Caco-2 (cell line): ENCODE measurements at regions not wholly inside any gene's neighbourhood (a gene's known extent, or its start where the extent isn't known, plus 50 kb on each side); places are given as distances from the start of the nearest gene placed in this dataset.

ENCODE experiments used
- BruUV-seq: library from RNA; stranded (reverse); fragments of 400-500 nt; replicated peaks from 2 replicates; lab custom pipeline; 2021; lab: Mats Ljungman, UMichigan
- CTCF ChIA-PET: fragments of 300-600 bp; sonication (Branson Sonifier 250); formaldehyde crosslinking; loops from one replicate; lab custom pipeline; 2022; ENCODE audit warnings: antibody characterized with exemption; lab: Charles Lee
- POLR2A ChIA-PET: fragments of 300-600 bp; sonication (Branson Sonifier 250); formaldehyde crosslinking; loops from one replicate; lab custom pipeline; 2022; ENCODE audit warnings: antibody characterized with exemption; lab: Charles Lee
- DNase-seq, 2 experiments: peaks; one replicate each; pipeline versions ENCODE4 v3.0.0 to v3.0.0-alpha.2; 2020 to 2022
- H3K27me3 ChIP-seq: replicated peaks from 2 replicates; pipeline ENCODE4 v1.6.0; 2011; ENCODE audit warnings: low read length; ENCODE audit not compliant: control insufficient read depth, insufficient read depth
- H3K36me3 ChIP-seq: 2 replicates; pipeline ENCODE4 v1.5.1; 2011; ENCODE audit warnings: low read length; ENCODE audit not compliant: control insufficient read depth, insufficient read depth
- H3K4me1 ChIP-seq: fragments of 250-450 bp; sonication (Bioruptor Pico); 2 replicates; pipeline ENCODE4 v1.5.1; 2020; ENCODE audit warnings: mild to moderate bottlenecking
- H3K4me3 ChIP-seq: 2 replicates; pipeline ENCODE4 v1.5.1; 2011; ENCODE audit warnings: low read depth, mild to moderate bottlenecking, control low read depth, low read length
- H3K9me3 ChIP-seq: fragments of 250-450 bp; sonication (Bioruptor Pico); 2 replicates; pipeline ENCODE4 v1.5.1; 2020; ENCODE audit warnings: mild to moderate bottlenecking, moderate library complexity
- H3K27ac Mint-ChIP-seq: one replicate; pipeline ENCODE4 v1.8.0; 2022; ENCODE audit warnings: mixed read lengths; ENCODE audit not compliant: unreplicated experiment
- H3K27me3 Mint-ChIP-seq: one replicate; pipeline ENCODE4 v1.8.0; 2022; ENCODE audit warnings: mixed read lengths; ENCODE audit not compliant: insufficient read depth, unreplicated experiment
- H3K36me3 Mint-ChIP-seq: one replicate; pipeline ENCODE4 v1.8.0; 2022; ENCODE audit warnings: mild to moderate bottlenecking, mixed read lengths; ENCODE audit not compliant: insufficient read depth, unreplicated experiment
- H3K4me1 Mint-ChIP-seq: one replicate; pipeline ENCODE4 v1.8.0; 2022; ENCODE audit warnings: low read depth, mixed read lengths; ENCODE audit not compliant: unreplicated experiment
- H3K4me3 Mint-ChIP-seq: one replicate; pipeline ENCODE4 v1.8.0; 2022; ENCODE audit warnings: mild to moderate bottlenecking, moderate library complexity, mixed read lengths; ENCODE audit not compliant: unreplicated experiment
- H3K9me3 Mint-ChIP-seq: one replicate; pipeline ENCODE4 v1.8.0; 2022; ENCODE audit warnings: mixed read lengths; ENCODE audit not compliant: unreplicated experiment
- intact Hi-C: fragments of 100-400 bp; cut with micrococcal nuclease; formaldehyde crosslinking; loops from one replicate; pipeline ENCODE4 v1.10.0; 2022; ENCODE audit not compliant: unreplicated experiment
- TF ChIP-seq, protein P1 (sequence below), 2 experiments: fragments of 200-600 bp in 1 of 2; IDR thresholded peaks; 1 replicate in 1 of 2; 2 replicates in 1 of 2; pipeline versions ENCODE4 v1.5.1 to v1.8.0; 2011 to 2022; ENCODE audit warnings: antibody characterized with exemption in 1 of 2, control low read depth in 1 of 2, inconsistent platforms in 1 of 2, low read depth in 1 of 2, low read length in 1 of 2, mild to moderate bottlenecking in 1 of 2, moderate library complexity in 1 of 2; ENCODE audit not compliant: insufficient read depth in 1 of 2, severe bottlenecking in 1 of 2, unreplicated experiment in 1 of 2

DNA sequence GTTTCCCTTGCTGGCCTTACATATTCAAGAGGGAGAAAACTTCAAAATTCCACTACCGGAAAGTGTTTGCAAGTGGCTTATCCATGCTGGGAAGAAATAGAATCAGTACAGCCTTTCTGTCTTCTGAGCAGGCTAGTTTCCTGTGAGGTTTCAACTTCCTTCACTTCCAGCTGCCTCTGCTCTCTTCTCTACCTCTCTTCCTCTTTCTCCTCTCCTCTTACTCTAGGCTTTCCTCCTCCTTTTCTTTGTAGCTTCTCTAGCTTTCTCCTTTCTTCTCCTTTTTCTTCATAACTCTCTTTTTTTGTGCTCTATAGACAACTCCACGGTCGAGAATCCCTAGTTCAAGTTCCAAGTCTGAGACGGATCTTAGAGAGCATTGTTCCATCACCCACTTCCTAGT lies 421.8 kb downstream of the ETS1 start:
- intact Hi-C loops, result no loop called here
- Mint-ChIP-seq H3K27ac (no peak overlapping the region), H3K4me1 (no peaks in the 10 kb centered on the region), H3K27me3 (peaks cover 12% of the 10 kb centered on the region), H3K4me3 (no peak overlapping the region), H3K36me3 (no peaks in the 10 kb centered on the region), H3K9me3 (no peaks in the 10 kb centered on the region)
- Histone ChIP-seq H3K36me3 (no peaks in the 10 kb centered on the region), H3K4me3 (no peak overlapping the region), H3K4me1 (peaks cover 7% of the 10 kb centered on the region; the same call in 1 of the 2 replicates), H3K27me3 (no peaks in the 10 kb centered on the region), H3K9me3 (no peaks in the 10 kb centered on the region)
- ChIA-PET POLR2A (no interaction called here), CTCF (no interaction called here)
- no peak for DNase-seq
- BruUV-seq, result no TSS peak
- TF ChIP-seq, protein P1, sequence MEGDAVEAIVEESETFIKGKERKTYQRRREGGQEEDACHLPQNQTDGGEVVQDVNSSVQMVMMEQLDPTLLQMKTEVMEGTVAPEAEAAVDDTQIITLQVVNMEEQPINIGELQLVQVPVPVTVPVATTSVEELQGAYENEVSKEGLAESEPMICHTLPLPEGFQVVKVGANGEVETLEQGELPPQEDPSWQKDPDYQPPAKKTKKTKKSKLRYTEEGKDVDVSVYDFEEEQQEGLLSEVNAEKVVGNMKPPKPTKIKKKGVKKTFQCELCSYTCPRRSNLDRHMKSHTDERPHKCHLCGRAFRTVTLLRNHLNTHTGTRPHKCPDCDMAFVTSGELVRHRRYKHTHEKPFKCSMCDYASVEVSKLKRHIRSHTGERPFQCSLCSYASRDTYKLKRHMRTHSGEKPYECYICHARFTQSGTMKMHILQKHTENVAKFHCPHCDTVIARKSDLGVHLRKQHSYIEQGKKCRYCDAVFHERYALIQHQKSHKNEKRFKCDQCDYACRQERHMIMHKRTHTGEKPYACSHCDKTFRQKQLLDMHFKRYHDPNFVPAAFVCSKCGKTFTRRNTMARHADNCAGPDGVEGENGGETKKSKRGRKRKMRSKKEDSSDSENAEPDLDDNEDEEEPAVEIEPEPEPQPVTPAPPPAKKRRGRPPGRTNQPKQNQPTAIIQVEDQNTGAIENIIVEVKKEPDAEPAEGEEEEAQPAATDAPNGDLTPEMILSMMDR (IDR thresholded peaks at IDR 0.05; ENCODE audit: insufficient read depth in 1 of 2, low read depth in 1 of 2, low read length in 1 of 2, severe bottlenecking in 1 of 2, unreplicated experiment in 1 of 2), result no peak

DNA sequence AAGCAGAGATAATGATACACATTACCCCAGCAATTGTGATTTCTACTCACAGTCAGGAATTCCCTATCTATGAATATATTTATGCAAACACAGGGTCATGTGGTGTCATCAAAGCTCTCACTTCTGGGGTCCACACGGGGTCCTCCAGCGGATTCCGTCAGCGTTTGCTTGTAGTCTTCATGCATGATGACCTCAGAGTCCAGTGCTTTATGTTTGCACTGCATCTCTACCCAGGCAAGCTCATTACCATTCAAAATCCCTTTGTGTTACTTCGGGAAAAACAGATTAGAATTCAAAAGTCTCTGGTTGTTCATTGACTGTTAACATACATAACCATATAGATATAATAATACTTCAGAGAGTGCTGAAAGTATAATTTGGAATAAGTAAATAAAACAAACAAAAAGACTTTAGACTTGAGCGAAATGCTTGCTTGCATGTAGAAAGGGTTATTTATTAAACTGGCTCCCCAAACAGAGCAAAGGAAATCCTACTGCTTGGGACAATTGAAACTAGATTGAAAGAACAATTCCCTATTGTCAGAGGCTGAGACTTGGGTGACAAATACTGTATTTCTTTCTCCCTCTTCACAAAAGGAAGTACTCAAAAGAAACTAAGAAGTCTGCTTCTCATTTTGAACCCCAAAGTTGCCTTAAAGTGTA lies 423.1 kb downstream of the ETS1 start:
- Histone ChIP-seq H3K9me3 (no peaks in the 10 kb centered on the region), H3K36me3 (no peaks in the 10 kb centered on the region), H3K4me1 (peaks cover 7% of the 10 kb centered on the region; the same call in 1 of the 2 replicates), H3K4me3 (no peak overlapping the region), H3K27me3 (no peaks in the 10 kb centered on the region)
- Mint-ChIP-seq H3K27ac (no peak overlapping the region), H3K4me3 (no peak overlapping the region), H3K4me1 (no peaks in the 10 kb centered on the region), H3K27me3 (peaks cover 11% of the 10 kb centered on the region), H3K36me3 (no peaks in the 10 kb centered on the region), H3K9me3 (no peaks in the 10 kb centered on the region)
- TF ChIP-seq, protein P1 (IDR thresholded peaks at IDR 0.05; ENCODE audit: insufficient read depth in 1 of 2, low read depth in 1 of 2, low read length in 1 of 2, severe bottlenecking in 1 of 2, unreplicated experiment in 1 of 2), result no peak
- ChIA-PET CTCF (no interaction called here), POLR2A (interaction anchor here (0.7 kb wide), 1 partner anchor 284 kb away, joined by 4 read pairs; no protein-coding TSS in a partner anchor)
- intact Hi-C loops, result loop anchor here (1.0 kb wide), 1 partner anchor 358 kb away; no protein-coding TSS in a partner anchor
- DNase-seq, result no peak
- BruUV-seq, result no TSS peak

DNA sequence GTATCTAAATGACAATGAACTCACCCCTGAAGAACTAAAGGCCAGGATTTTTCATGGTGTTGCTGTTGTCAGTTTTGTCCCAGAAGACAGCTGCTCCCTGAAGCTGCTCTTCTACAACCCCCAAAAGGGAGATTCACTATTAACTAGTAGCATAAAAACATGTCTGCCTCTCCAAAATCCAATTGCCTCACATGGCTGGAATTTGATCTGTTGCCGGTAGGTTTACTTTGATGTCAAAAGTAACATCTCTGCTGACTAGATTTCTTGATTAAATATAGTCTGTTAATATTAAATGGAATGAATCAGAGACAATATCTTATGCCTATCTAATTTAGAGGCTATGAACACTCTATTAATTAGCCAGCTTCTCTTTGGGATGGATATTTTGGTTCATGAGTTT lies 425.4 kb downstream of the ETS1 start:
- Mint-ChIP-seq H3K27me3 (peaks cover 7% of the 10 kb centered on the region), H3K27ac (no peak overlapping the region), H3K9me3 (no peaks in the 10 kb centered on the region), H3K4me1 (no peaks in the 10 kb centered on the region), H3K4me3 (no peak overlapping the region), H3K36me3 (no peaks in the 10 kb centered on the region)
- Histone ChIP-seq H3K4me3 (no peak overlapping the region), H3K9me3 (no peaks in the 10 kb centered on the region), H3K4me1 (peaks cover 7% of the 10 kb centered on the region; the same call in 1 of the 2 replicates), H3K36me3 (no peaks in the 10 kb centered on the region), H3K27me3 (no peaks in the 10 kb centered on the region)
- POLR2A ChIA-PET, result no interaction called here
- no TSS peak for BruUV-seq
- no peak for DNase-seq
- intact Hi-C loops, result no loop called here
- CTCF ChIA-PET, result no interaction called here
- TF ChIP-seq, protein P1 (IDR thresholded peaks at IDR 0.05; ENCODE audit: insufficient read depth in 1 of 2, low read depth in 1 of 2, low read length in 1 of 2, severe bottlenecking in 1 of 2, unreplicated experiment in 1 of 2), result no peak
